HG03354 (cell line): ENCODE measurements at regions not wholly inside any gene's neighbourhood (a gene's known extent, or its start where the extent isn't known, plus 50 kb on each side); places are given as distances from the start of the nearest gene placed in this dataset.

Source experiments
- ATAC-seq: cut with Tn5 transposase; IDR thresholded peaks from one replicate; pipeline ENCODE4 v1.9.1; 2021; ENCODE audit warnings: mild to moderate bottlenecking; ENCODE audit not compliant: unreplicated experiment, poor library complexity, severe bottlenecking

- ATAC-seq: no peak
Measured at GRCh38 chr16:66007717-66008116, 358.8 kb upstream of the CDH5 start.

GRCh38 chr16:66006485-66006884, 360.0 kb upstream of the CDH5 start:
- no peak for ATAC-seq

GRCh38 chr16:66004699-66005098, 361.8 kb upstream of the CDH5 start:
- no peak for ATAC-seq

- no peak for ATAC-seq
Measured at GRCh38 chr16:66003201-66003600, 363.3 kb upstream of the CDH5 start.

- ATAC-seq: no peak
Measured at GRCh38 chr16:66002601-66003000, 363.9 kb upstream of the CDH5 start.

- no peak for ATAC-seq
Measured at GRCh38 chr16:66001432-66001831, 365.1 kb upstream of the CDH5 start.

GRCh38 chr16:65998443-65998842, 368.0 kb upstream of the CDH5 start:
- ATAC-seq: no peak

- no peak for ATAC-seq
Measured at GRCh38 chr16:65994291-65994690, 372.2 kb upstream of the CDH5 start.

- ATAC-seq: no peak
Measured at GRCh38 chr16:65991149-65991701, 375.3 kb upstream of the CDH5 start.

GRCh38 chr16:65989861-65990604, 376.5 kb upstream of the CDH5 start:
- ATAC-seq: no peak

- ATAC-seq: no peak
Measured at GRCh38 chr16:65988024-65988595, 378.4 kb upstream of the CDH5 start.

- ATAC-seq: no peak
Measured at GRCh38 chr16:65984296-65984695, 382.2 kb upstream of the CDH5 start.

- ATAC-seq: no peak
Measured at GRCh38 chr16:65981057-65981456, 385.4 kb upstream of the CDH5 start.

- no peak for ATAC-seq
Measured at GRCh38 chr16:65975049-65975708, 391.3 kb upstream of the CDH5 start.

- no peak for ATAC-seq
Measured at GRCh38 chr16:65967376-65967775, 399.1 kb upstream of the CDH5 start.

- ATAC-seq: no peak
Measured at GRCh38 chr16:65965628-65966027, 400.9 kb upstream of the CDH5 start.

GRCh38 chr16:65964752-65965151, 401.7 kb upstream of the CDH5 start:
- ATAC-seq: no peak

- no peak for ATAC-seq
Measured at GRCh38 chr16:65961476-65962143, 404.9 kb upstream of the CDH5 start.

- no peak for ATAC-seq
Measured at GRCh38 chr16:65959983-65960382, 406.5 kb upstream of the CDH5 start.

- no peak for ATAC-seq
Measured at GRCh38 chr16:65958086-65958485, 408.4 kb upstream of the CDH5 start.
